ENCODE measurements at regions not wholly inside any gene's neighbourhood (a gene's known extent, or its start where the extent isn't known, plus 50 kb on each side); places are given as distances from the start of the nearest gene placed in this dataset.

GRCh38 chr4:183838987-183839712 is 66.0 kb upstream of the STOX2 start:
- CTCF ChIA-PET: no interaction called here

DNA sequence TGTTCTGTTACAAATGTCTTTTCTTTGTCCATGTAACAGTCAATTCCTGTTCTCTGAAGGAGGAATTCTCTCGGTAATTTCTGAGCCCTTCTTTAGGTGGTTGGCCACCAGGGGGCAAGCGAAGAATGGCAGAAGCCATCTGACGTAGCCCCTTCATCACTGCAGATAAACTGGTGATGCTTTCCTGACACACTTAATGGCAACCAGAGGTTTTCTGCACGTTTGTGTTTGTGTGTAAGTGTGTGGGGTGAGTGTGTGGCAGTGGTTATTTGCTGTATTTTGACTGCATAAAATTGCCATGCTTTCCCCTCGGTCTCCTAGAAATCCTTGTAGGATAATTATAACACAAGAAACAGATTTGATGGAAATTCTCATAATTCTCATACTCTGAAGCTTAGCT is 64.8 kb upstream of the STOX2 start:
- intact Hi-C loops (cut with micrococcal nuclease): loop anchor here (1.0 kb wide), 4 partner anchors 258 to 411 kb away; no protein-coding TSS in a partner anchor
- H3K9me3 Mint-ChIP-seq: no peaks in the 10 kb centered on the region
- peaks cover 24% of the 10 kb centered on the region for H3K27me3 Mint-ChIP-seq
- CTCF ChIA-PET: interaction anchor here (0.6 to 3.7 kb wide), 6 partner anchors 8 to 412 kb away, joined by 3 to 22 read pairs (median 3); no protein-coding TSS in a partner anchor
- H3K4me1 Mint-ChIP-seq (ENCODE audit: low read depth): no peaks in the 10 kb centered on the region
- no peak overlapping the region for H3K27ac Mint-ChIP-seq
- H3K36me3 Mint-ChIP-seq: no peaks in the 10 kb centered on the region
- peak; percentile 75 for DNase-seq
- no peak overlapping the region for H3K4me3 Mint-ChIP-seq
- POLR2A ChIA-PET: no interaction called here

More at GRCh38 chr4:183838987-183839712, 66.0 kb upstream of the STOX2 start:
- Mint-ChIP-seq H3K27me3 (peaks cover 18% of the 10 kb centered on the region), H3K27ac (no peak overlapping the region), H3K36me3 (no peaks in the 10 kb centered on the region), H3K9me3 (no peaks in the 10 kb centered on the region), H3K4me3 (no peak overlapping the region), H3K4me1 (ENCODE audit: low read depth) (no peaks in the 10 kb centered on the region)
- DNase-seq: no peak
- POLR2A ChIA-PET: no interaction called here
- intact Hi-C loops (cut with micrococcal nuclease): no loop called here

DNA sequence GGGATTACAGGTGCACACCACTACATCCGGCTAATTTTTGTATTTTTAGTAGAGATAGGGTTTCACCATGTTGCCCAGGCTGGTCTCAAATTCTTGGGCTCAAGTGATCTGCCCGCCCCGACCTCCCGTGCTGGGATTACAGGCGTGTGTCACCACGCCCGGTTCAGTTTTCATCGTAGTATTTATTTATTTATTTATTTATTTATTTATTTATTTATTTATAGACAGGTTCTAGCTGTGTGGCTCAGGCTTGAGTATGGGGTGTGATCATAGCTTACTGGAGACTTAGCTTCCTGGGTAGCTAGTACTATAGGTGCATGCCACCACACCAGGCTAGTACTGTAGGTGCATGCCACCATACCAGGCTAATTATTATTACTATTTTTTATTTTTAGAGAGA is 64.1 kb upstream of the STOX2 start:
- ChIA-PET POLR2A (no interaction called here), CTCF (interaction anchor here (0.7 to 3.7 kb wide), 5 partner anchors 9 to 411 kb away, joined by 3 to 22 read pairs (median 4); no protein-coding TSS in a partner anchor)
- intact Hi-C loops (cut with micrococcal nuclease): no loop called here
- H3K4me3 Mint-ChIP-seq: no peak overlapping the region
- no peak overlapping the region for H3K27ac Mint-ChIP-seq
- no peaks in the 10 kb centered on the region for H3K4me1 Mint-ChIP-seq (ENCODE audit: low read depth)
- DNase-seq: no peak
- no peaks in the 10 kb centered on the region for H3K36me3 Mint-ChIP-seq
- H3K27me3 Mint-ChIP-seq: peaks cover 23% of the 10 kb centered on the region
- no peaks in the 10 kb centered on the region for H3K9me3 Mint-ChIP-seq

- no peak for DNase-seq
- CTCF ChIA-PET: interaction anchor here (2.7 to 3.7 kb wide), 2 partner anchors 324 to 410 kb away, joined by 12 to 22 read pairs; no protein-coding TSS in a partner anchor
- Mint-ChIP-seq H3K9me3 (no peaks in the 10 kb centered on the region), H3K27ac (no peak overlapping the region), H3K36me3 (no peaks in the 10 kb centered on the region), H3K27me3 (peaks cover 15% of the 10 kb centered on the region), H3K4me3 (no peak overlapping the region), H3K4me1 (ENCODE audit: low read depth) (no peaks in the 10 kb centered on the region)
- intact Hi-C loops (cut with micrococcal nuclease): no loop called here
- POLR2A ChIA-PET: no interaction called here
Observed at GRCh38 chr4:183842129-183842528, 63.0 kb upstream of the STOX2 start.

- intact Hi-C loops (cut with micrococcal nuclease): no loop called here
Observed at GRCh38 chr4:183843248-183843671, 61.8 kb upstream of the STOX2 start.

DNA sequence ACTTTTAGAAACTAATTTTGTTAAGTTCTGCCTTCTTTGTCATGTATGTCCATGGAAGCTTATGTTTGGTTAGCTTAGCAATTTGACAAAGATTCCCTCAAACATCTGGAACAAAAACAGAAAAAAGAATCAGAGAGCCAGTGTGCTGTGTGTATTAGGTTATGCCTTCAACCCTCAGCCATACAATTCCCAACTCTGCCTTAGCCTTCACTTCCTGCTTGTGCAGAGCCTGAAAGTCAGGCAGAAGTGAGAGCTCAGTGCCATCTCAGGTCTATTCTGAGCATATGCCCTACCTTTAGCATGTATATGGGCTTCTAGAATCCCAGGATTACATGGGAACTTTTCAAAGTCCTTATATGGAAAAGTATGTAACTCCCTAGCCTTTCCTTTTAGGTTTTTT is 58.2 kb upstream of the STOX2 start:
- Mint-ChIP-seq H3K4me1 (ENCODE audit: low read depth) (no peaks in the 10 kb centered on the region), H3K27me3 (peaks cover 18% of the 10 kb centered on the region), H3K4me3 (no peak overlapping the region), H3K36me3 (no peaks in the 10 kb centered on the region), H3K9me3 (peaks cover 3% of the 10 kb centered on the region), H3K27ac (no peak overlapping the region)
- DNase-seq: no peak
- ChIA-PET CTCF (interaction anchor here (1.7 kb wide), 1 partner anchor 321 kb away, joined by 6 read pairs; no protein-coding TSS in a partner anchor), POLR2A (no interaction called here)
- intact Hi-C loops (cut with micrococcal nuclease): no loop called here

More at GRCh38 chr4:183843248-183843671, 61.8 kb upstream of the STOX2 start:
- POLR2A ChIA-PET: no interaction called here
- H3K9me3 Mint-ChIP-seq: peaks cover 3% of the 10 kb centered on the region
- no peak overlapping the region for H3K4me3 Mint-ChIP-seq
- no peaks in the 10 kb centered on the region for H3K4me1 Mint-ChIP-seq (ENCODE audit: low read depth)
- CTCF ChIA-PET: interaction anchor here (0.6 to 3.7 kb wide), 2 partner anchors 29 to 323 kb away, joined by 4 to 22 read pairs; no protein-coding TSS in a partner anchor
- peaks cover 20% of the 10 kb centered on the region for H3K27me3 Mint-ChIP-seq
- H3K27ac Mint-ChIP-seq: no peak overlapping the region
- DNase-seq: no peak
- H3K36me3 Mint-ChIP-seq: no peaks in the 10 kb centered on the region

DNA sequence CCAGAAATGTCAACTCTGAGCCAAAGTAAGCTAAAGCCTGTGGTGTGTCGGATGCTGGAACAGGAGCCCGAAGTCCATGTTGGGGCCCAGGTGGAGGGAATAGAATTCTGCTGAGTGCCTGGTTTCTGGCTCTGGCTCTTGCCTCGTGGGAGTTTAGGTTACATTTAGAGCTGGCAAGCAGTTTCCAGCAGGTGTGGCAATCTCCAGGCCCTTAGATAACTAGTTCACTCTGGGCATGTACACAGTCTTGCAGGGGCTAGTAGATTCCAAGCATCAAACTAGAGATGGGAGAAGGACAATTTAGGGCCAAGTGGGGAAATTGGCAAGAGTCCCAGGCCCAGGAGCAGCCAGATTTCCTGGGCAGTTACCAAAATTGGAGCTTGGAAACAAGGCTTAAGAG is 56.3 kb upstream of the STOX2 start:
- intact Hi-C loops (cut with micrococcal nuclease): no loop called here
- H3K27me3 Mint-ChIP-seq: peaks cover 17% of the 10 kb centered on the region
- no peak overlapping the region for H3K27ac Mint-ChIP-seq
- H3K4me1 Mint-ChIP-seq (ENCODE audit: low read depth): no peaks in the 10 kb centered on the region
- ChIA-PET CTCF (no interaction called here), POLR2A (no interaction called here)
- no peak overlapping the region for H3K4me3 Mint-ChIP-seq
- no peak for DNase-seq
- H3K36me3 Mint-ChIP-seq: no peaks in the 10 kb centered on the region
- peaks cover 3% of the 10 kb centered on the region for H3K9me3 Mint-ChIP-seq

- peaks cover 14% of the 10 kb centered on the region for H3K27me3 Mint-ChIP-seq
- H3K9me3 Mint-ChIP-seq: no peaks in the 10 kb centered on the region
- POLR2A ChIA-PET: no interaction called here
- H3K4me1 Mint-ChIP-seq (ENCODE audit: low read depth): no peaks in the 10 kb centered on the region
- H3K27ac Mint-ChIP-seq: no peak overlapping the region
- no peak for DNase-seq
- CTCF ChIA-PET: no interaction called here
- H3K4me3 Mint-ChIP-seq: no peak overlapping the region
- intact Hi-C loops (cut with micrococcal nuclease): no loop called here
- no peaks in the 10 kb centered on the region for H3K36me3 Mint-ChIP-seq
Observed at GRCh38 chr4:183852910-183853547, 52.1 kb upstream of the STOX2 start.

DNA sequence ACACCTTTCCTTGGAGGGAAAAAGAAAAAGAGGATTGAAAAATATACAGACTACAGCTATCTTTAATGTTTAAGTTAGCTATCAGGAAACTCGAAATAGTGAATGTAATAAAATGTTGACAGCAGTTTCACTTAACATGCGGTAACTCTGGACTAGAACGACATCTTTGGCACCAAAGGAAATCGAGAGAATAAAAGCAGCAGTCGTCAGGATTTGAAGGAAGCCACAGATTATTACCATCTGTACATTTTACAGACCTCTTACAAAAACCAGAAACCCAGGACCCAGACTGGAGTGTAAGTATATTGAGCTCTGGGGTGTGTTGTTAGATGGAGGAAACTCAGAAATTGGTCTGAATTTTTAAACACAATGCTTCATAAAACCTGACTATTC is 51.6 kb upstream of the STOX2 start:
- H3K4me3 Mint-ChIP-seq: no peak overlapping the region
- intact Hi-C loops (cut with micrococcal nuclease): no loop called here
- H3K9me3 Mint-ChIP-seq: no peaks in the 10 kb centered on the region
- no peaks in the 10 kb centered on the region for H3K4me1 Mint-ChIP-seq (ENCODE audit: low read depth)
- DNase-seq: no peak
- ChIA-PET CTCF (no interaction called here), POLR2A (no interaction called here)
- peaks cover 18% of the 10 kb centered on the region for H3K27me3 Mint-ChIP-seq
- H3K27ac Mint-ChIP-seq: no peak overlapping the region
- H3K36me3 Mint-ChIP-seq: no peaks in the 10 kb centered on the region

Data from activated CD4-positive, alpha-beta memory T cell treated with anti-CD3 and anti-CD28 coated beads for 36 hours (primary cell).